ENCODE measurements at regions not wholly inside any gene's neighbourhood (a gene's known extent, or its start where the extent isn't known, plus 50 kb on each side); places are given as distances from the start of the nearest gene placed in this dataset.

- intact Hi-C loops (cut with DNase I): no loop called here
- 55% methylated on average over 1 of the region's 1 CpG for WGBS
- no peaks in the 10 kb centered on the region for H3K27me3 ChIP-seq (replicated peaks; ENCODE audit: insufficient read depth)
- no peaks in the 10 kb centered on the region for H3K36me3 ChIP-seq
- no peaks in the 10 kb centered on the region for H3K9me3 ChIP-seq
- no peak overlapping the region for H3K27ac ChIP-seq
- no peak for DNase-seq (ENCODE audit: low spot score)
- no peaks in the 10 kb centered on the region for H3K4me1 ChIP-seq (replicated peaks)
- no peak overlapping the region for H3K4me3 ChIP-seq
- TF ChIP-seq POLR2AphosphoS5 (IDR thresholded peaks at IDR 0.05): no peak
- no peak for TF ChIP-seq POLR2A (IDR thresholded peaks at IDR 0.05)
- TF ChIP-seq, protein P1, sequence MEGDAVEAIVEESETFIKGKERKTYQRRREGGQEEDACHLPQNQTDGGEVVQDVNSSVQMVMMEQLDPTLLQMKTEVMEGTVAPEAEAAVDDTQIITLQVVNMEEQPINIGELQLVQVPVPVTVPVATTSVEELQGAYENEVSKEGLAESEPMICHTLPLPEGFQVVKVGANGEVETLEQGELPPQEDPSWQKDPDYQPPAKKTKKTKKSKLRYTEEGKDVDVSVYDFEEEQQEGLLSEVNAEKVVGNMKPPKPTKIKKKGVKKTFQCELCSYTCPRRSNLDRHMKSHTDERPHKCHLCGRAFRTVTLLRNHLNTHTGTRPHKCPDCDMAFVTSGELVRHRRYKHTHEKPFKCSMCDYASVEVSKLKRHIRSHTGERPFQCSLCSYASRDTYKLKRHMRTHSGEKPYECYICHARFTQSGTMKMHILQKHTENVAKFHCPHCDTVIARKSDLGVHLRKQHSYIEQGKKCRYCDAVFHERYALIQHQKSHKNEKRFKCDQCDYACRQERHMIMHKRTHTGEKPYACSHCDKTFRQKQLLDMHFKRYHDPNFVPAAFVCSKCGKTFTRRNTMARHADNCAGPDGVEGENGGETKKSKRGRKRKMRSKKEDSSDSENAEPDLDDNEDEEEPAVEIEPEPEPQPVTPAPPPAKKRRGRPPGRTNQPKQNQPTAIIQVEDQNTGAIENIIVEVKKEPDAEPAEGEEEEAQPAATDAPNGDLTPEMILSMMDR (IDR thresholded peaks at IDR 0.05): no peak
Measured at GRCh38 chr7:36100634-36101033, 52.4 kb upstream of the EEPD1 start.

Small RNA genes lying in the stretch of these regions (small RNA-seq; reads per million reads assigned to genes)
- 0 reads per million in 2 donors for gene RNU6-1085P
